Mesenchymal stem cell (in vitro differentiated cells and primary cell): ENCODE measurements at regions not wholly inside any gene's neighbourhood (a gene's known extent, or its start where the extent isn't known, plus 50 kb on each side); places are given as distances from the start of the nearest gene placed in this dataset.

ENCODE experiments used
- DNase-seq: peaks from one replicate; pipeline ENCODE4 v3.0.0-alpha.2; 2013
- H2AFZ ChIP-seq: one replicate; pipeline ENCODE4 v1.6.1; 2013; ENCODE audit warnings: low read depth, mild to moderate bottlenecking, control low read depth, inconsistent platforms, low read length, moderate library complexity
- H2AK5ac ChIP-seq: 2 replicates; pipeline ENCODE4 v1.6.1; 2013; ENCODE audit warnings: low read length, moderate library complexity, mild to moderate bottlenecking, inconsistent platforms; ENCODE audit not compliant: severe bottlenecking
- H2BK120ac ChIP-seq: one replicate; pipeline ENCODE4 v1.6.1; 2013; ENCODE audit warnings: low read depth, mild to moderate bottlenecking, inconsistent platforms, low read length, moderate library complexity
- H2BK12ac ChIP-seq, 2 experiments: one replicate each; pipeline ENCODE4 v1.6.1; 2013; ENCODE audit warnings: inconsistent platforms in 2 of 2, low read length in 2 of 2, mild to moderate bottlenecking in 2 of 2, moderate library complexity in 2 of 2, control low read depth in 1 of 2
- H2BK15ac ChIP-seq: one replicate; pipeline ENCODE4 v1.6.1; 2013; ENCODE audit warnings: mild to moderate bottlenecking, low read depth, inconsistent platforms; ENCODE audit not compliant: poor library complexity, severe bottlenecking
- H2BK5ac ChIP-seq: 2 replicates; pipeline ENCODE4 v1.6.1; 2013; ENCODE audit warnings: low read depth, mild to moderate bottlenecking, low read length, control low read depth, inconsistent platforms; ENCODE audit not compliant: poor library complexity, severe bottlenecking
- H3K14ac ChIP-seq, 2 experiments: one replicate each; pipeline ENCODE4 v1.6.1; 2013; ENCODE audit warnings: inconsistent platforms in 2 of 2, low read length in 2 of 2, control low read depth in 1 of 2, mild to moderate bottlenecking in 1 of 2, moderate library complexity in 1 of 2
- H3K18ac ChIP-seq, 2 experiments: one replicate each; pipeline ENCODE4 v1.6.1; 2013; ENCODE audit warnings: inconsistent platforms in 2 of 2, low read length in 2 of 2, control low read depth in 1 of 2, low read depth in 1 of 2, mild to moderate bottlenecking in 1 of 2
- H3K23ac ChIP-seq, 2 experiments: one replicate each; pipeline ENCODE4 v1.6.1; 2013; ENCODE audit warnings: inconsistent platforms in 2 of 2, low read length in 2 of 2, mild to moderate bottlenecking in 2 of 2, moderate library complexity in 2 of 2, control low read depth in 1 of 2
- H3K27ac ChIP-seq: 2 replicates; pipeline ENCODE4 v1.5.1; 2013; ENCODE audit warnings: mild to moderate bottlenecking, moderate library complexity, low read length, control low read depth, inconsistent platforms; ENCODE audit not compliant: poor library complexity, severe bottlenecking
- H3K27me3 ChIP-seq, 2 experiments: 2 replicates each; pipeline versions ENCODE4 v1.6.1 to v1.7.0; 2013; ENCODE audit warnings: low read length in 2 of 2, mild to moderate bottlenecking in 2 of 2, moderate library complexity in 2 of 2, control low read depth in 1 of 2, inconsistent platforms in 1 of 2; ENCODE audit not compliant: control insufficient read depth in 1 of 2, insufficient read depth in 1 of 2
- H3K36me3 ChIP-seq, 2 experiments: 2 replicates each; pipeline versions ENCODE4 v1.6.1 to v1.7.0; 2013; ENCODE audit warnings: low read length in 2 of 2, control low read depth in 1 of 2, inconsistent platforms in 1 of 2, low read depth in 1 of 2, mild to moderate bottlenecking in 1 of 2; ENCODE audit not compliant: insufficient read depth in 2 of 2, control insufficient read depth in 1 of 2
- H3K4ac ChIP-seq, 2 experiments: one replicate each; pipeline ENCODE4 v1.6.1; 2013; ENCODE audit warnings: inconsistent platforms in 2 of 2, low read length in 2 of 2, mild to moderate bottlenecking in 2 of 2, moderate library complexity in 2 of 2, control low read depth in 1 of 2, low read depth in 1 of 2
- H3K4me1 ChIP-seq: 2 replicates; pipeline ENCODE4 v1.6.1; 2013; ENCODE audit warnings: low read depth, low read length, control low read depth; ENCODE audit not compliant: control insufficient read depth, insufficient read depth
- H3K4me2 ChIP-seq: 2 replicates; pipeline ENCODE4 v1.6.1; 2013; ENCODE audit warnings: low read length, mild to moderate bottlenecking, inconsistent platforms; ENCODE audit not compliant: poor library complexity, severe bottlenecking
- H3K4me3 ChIP-seq, 2 experiments: 2 replicates each; pipeline versions ENCODE4 v1.5.1 to v1.7.0; 2013; ENCODE audit warnings: low read length in 2 of 2, mild to moderate bottlenecking in 2 of 2, control low read depth in 1 of 2, low read depth in 1 of 2; ENCODE audit not compliant: insufficient read depth in 1 of 2
- H3K79me1 ChIP-seq: replicated peaks from 2 replicates; pipeline ENCODE4 v1.6.1; 2013; ENCODE audit warnings: mild to moderate bottlenecking, control low read depth, low read length, inconsistent platforms; ENCODE audit not compliant: poor library complexity, severe bottlenecking
- H3K9ac ChIP-seq: 2 replicates; pipeline ENCODE4 v1.7.0; 2013; ENCODE audit warnings: mild to moderate bottlenecking, low read length, moderate library complexity
- H3K9me3 ChIP-seq: 2 replicates; pipeline ENCODE4 v1.7.0; 2013; ENCODE audit warnings: mild to moderate bottlenecking, low read length; ENCODE audit not compliant: control insufficient read depth
- H4K8ac ChIP-seq: one replicate; pipeline ENCODE4 v1.6.1; 2013; ENCODE audit warnings: inconsistent platforms, mild to moderate bottlenecking, low read length, moderate library complexity
- H4K91ac ChIP-seq: one replicate; pipeline ENCODE4 v1.6.1; 2013; ENCODE audit warnings: mild to moderate bottlenecking, low read length, inconsistent platforms
- WGBS: methylation state at CpG from one replicate; pipeline ENCODE4 v1.1.7; 2013; ENCODE audit warnings: mixed read lengths; 5-methylcytosine and 5-hydroxymethylcytosine counted together

- Histone ChIP-seq H3K4me3 (no peak overlapping the region), H3K18ac (no peak overlapping the region), H3K23ac (no peak overlapping the region), H2BK12ac (no peak overlapping the region), H2AFZ (no peak overlapping the region), H3K9me3 (no peaks in the 10 kb centered on the region), H4K91ac (no peak overlapping the region), H3K4me1 (no peaks in the 10 kb centered on the region), H2AK5ac (no peak overlapping the region), H3K79me1 (no peaks in the 10 kb centered on the region), H4K8ac (no peak overlapping the region), H2BK15ac (no peak overlapping the region), H3K36me3 (no peaks in the 10 kb centered on the region), H3K14ac (no peak overlapping the region), H3K9ac (no peak overlapping the region), H2BK5ac (no peak overlapping the region), H3K4ac (no peak overlapping the region), H2BK120ac (no peak overlapping the region), H3K27ac (no peak overlapping the region), H3K4me2 (no peak overlapping the region), H3K27me3 (no peaks in the 10 kb centered on the region)
- 97% methylated on average over 1 of the region's 2 CpGs for WGBS
- DNase-seq = no peak
Measured at GRCh38 chr17:69788957-69789356, 286.1 kb upstream of the KCNJ16 start.

DNA sequence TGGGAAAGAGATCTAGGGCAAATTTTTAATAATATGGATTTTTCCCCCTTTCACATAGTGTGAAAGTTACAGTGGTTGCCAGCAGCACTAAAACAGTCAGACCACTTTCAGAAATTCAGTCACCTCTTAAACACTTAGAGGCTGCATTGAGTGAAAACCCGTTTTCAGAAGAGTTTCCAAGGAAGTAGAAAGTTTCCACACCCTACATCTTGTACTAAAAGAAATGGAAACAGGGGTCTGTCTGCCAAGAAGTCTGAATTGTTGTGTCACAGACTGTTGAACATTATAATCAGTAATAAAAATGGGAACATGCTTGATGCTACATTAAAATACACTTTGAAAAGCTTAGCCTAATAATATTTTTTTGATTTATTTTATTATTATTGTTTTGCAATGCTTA lies 278.9 kb upstream of the KCNJ16 start:
- Histone ChIP-seq H3K14ac (no peak overlapping the region), H3K9ac (no peak overlapping the region), H3K4me2 (no peak overlapping the region), H3K18ac (no peak overlapping the region), H3K4me1 (no peaks in the 10 kb centered on the region), H3K4me3 (no peak overlapping the region), H2BK120ac (no peak overlapping the region), H3K4ac (no peak overlapping the region), H2BK15ac (no peak overlapping the region), H3K27ac (no peak overlapping the region), H3K79me1 (no peaks in the 10 kb centered on the region), H2AFZ (no peak overlapping the region), H2BK5ac (no peak overlapping the region), H2AK5ac (no peak overlapping the region), H3K23ac (no peak overlapping the region), H2BK12ac (no peak overlapping the region), H3K27me3 (no peaks in the 10 kb centered on the region), H4K8ac (no peak overlapping the region), H3K36me3 (no peaks in the 10 kb centered on the region), H4K91ac (no peak overlapping the region), H3K9me3 (no peaks in the 10 kb centered on the region)
- DNase-seq = no peak
- WGBS = no CpG with 5 or more reads among the region's 1 CpG

DNA sequence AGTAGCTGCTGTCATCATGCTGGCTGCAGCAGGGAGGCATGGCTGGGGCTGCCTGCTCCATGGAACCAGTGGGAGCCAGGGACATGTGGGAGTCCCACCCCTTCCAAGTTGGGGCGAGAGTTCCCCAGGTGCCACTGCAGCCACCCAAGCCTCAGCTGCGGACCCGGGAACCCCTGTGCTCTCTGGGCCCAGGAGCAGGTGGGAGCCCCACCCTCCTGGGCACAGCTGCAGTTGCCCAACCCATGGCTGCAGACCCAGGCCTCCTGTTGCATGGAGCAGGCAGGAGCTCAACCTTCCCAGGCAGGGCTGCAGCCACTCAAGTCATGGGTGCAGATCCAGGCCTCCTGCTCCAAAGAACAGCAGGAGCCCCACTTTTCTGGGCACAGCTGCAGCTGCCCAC lies 274.2 kb upstream of the KCNJ16 start:
- H2BK12ac ChIP-seq = no peak overlapping the region
- no peak overlapping the region for H3K27ac ChIP-seq
- no peaks in the 10 kb centered on the region for H3K79me1 ChIP-seq
- H3K14ac ChIP-seq = peak overlapping the region in 1 of 2 experiments; percentile 28
- no peak overlapping the region for H2AK5ac ChIP-seq
- H3K4me2 ChIP-seq = no peak overlapping the region
- no peak for DNase-seq
- no peak overlapping the region for H2AFZ ChIP-seq
- no peak overlapping the region for H4K91ac ChIP-seq
- no peak overlapping the region for H3K4ac ChIP-seq
- H3K27me3 ChIP-seq = no peaks in the 10 kb centered on the region
- WGBS = 89% methylated on average over 3 of the region's 3 CpGs
- H3K4me1 ChIP-seq = peaks cover 2% of the 10 kb centered on the region
- H3K9me3 ChIP-seq = no peaks in the 10 kb centered on the region
- no peaks in the 10 kb centered on the region for H3K36me3 ChIP-seq
- H2BK15ac ChIP-seq = no peak overlapping the region
- no peak overlapping the region for H4K8ac ChIP-seq
- no peak overlapping the region for H3K23ac ChIP-seq
- H3K18ac ChIP-seq = no peak overlapping the region
- no peak overlapping the region for H2BK120ac ChIP-seq
- H3K4me3 ChIP-seq = no peak overlapping the region
- no peak overlapping the region for H2BK5ac ChIP-seq
- no peak overlapping the region for H3K9ac ChIP-seq

GRCh38 chr17:69801368-69801767 lies 273.7 kb upstream of the KCNJ16 start:
- Histone ChIP-seq H4K8ac (no peak overlapping the region), H3K9me3 (no peaks in the 10 kb centered on the region), H3K4me1 (peaks cover 2% of the 10 kb centered on the region), H2BK5ac (no peak overlapping the region), H2BK12ac (no peak overlapping the region), H2BK15ac (no peak overlapping the region), H3K9ac (no peak overlapping the region), H3K18ac (no peak overlapping the region), H4K91ac (no peak overlapping the region), H2AK5ac (no peak overlapping the region), H3K27ac (no peak overlapping the region), H3K14ac (no peak overlapping the region), H2AFZ (no peak overlapping the region), H3K4me2 (no peak overlapping the region), H3K27me3 (no peaks in the 10 kb centered on the region), H3K23ac (no peak overlapping the region), H3K36me3 (no peaks in the 10 kb centered on the region), H3K79me1 (no peaks in the 10 kb centered on the region), H3K4me3 (no peak overlapping the region), H3K4ac (no peak overlapping the region), H2BK120ac (no peak overlapping the region)
- DNase-seq = no peak
- 74% methylated on average over 3 of the region's 3 CpGs for WGBS
